SK-N-DZ (cell line): ENCODE measurements at regions not wholly inside any gene's neighbourhood (a gene's known extent, or its start where the extent isn't known, plus 50 kb on each side); places are given as distances from the start of the nearest gene placed in this dataset.
"Not testable (repeated sequence)": the region's sequence is repeated elsewhere in the genome, so short reads cannot be mapped to it uniquely, and the experiment has no call there.

Experiments used
- DNase-seq: peaks from one replicate; pipeline ENCODE4 v3.0.0-alpha.2; 2015; ENCODE audit warnings: low spot score

DNA sequence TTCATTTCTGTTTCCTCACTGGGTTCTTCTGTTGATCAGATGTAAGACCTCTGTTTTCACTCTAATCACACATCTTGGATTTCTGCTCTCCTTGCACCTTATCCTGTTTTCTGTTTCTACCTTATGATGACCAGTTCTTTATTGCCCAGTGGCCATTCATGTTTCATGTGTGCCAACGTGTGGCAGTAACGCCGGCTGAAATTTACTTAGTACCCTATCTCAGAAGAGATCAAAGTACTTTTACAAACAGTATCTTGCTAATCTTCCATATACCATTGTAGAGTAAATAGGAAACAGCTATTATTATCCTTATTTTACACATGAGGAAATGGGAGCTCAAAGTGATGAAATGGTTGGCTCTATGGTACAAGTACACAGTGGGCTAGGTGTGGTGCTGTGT, 74.0 kb downstream of the GATA3 start:
- DNase-seq = no peak

DNA sequence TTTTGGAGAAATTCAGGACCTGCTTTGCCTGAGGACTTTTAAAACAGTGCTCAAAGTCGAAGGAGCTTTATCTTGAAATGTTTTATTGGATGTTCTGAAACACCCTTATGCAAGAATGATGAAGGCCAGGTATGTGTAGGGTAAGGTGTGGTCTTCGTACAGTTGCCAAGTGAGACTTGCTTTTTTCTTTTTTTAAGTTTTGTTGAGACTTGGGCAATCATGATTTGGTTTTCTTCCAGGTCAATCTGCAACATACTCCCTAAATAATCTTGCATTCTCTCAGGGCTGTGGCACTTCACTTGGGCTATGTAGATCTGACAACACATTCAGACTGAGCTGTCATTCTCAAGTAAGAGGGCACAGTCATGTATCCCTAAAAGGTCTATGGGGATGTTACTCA, 75.0 kb downstream of the GATA3 start:
- DNase-seq = no peak

DNA sequence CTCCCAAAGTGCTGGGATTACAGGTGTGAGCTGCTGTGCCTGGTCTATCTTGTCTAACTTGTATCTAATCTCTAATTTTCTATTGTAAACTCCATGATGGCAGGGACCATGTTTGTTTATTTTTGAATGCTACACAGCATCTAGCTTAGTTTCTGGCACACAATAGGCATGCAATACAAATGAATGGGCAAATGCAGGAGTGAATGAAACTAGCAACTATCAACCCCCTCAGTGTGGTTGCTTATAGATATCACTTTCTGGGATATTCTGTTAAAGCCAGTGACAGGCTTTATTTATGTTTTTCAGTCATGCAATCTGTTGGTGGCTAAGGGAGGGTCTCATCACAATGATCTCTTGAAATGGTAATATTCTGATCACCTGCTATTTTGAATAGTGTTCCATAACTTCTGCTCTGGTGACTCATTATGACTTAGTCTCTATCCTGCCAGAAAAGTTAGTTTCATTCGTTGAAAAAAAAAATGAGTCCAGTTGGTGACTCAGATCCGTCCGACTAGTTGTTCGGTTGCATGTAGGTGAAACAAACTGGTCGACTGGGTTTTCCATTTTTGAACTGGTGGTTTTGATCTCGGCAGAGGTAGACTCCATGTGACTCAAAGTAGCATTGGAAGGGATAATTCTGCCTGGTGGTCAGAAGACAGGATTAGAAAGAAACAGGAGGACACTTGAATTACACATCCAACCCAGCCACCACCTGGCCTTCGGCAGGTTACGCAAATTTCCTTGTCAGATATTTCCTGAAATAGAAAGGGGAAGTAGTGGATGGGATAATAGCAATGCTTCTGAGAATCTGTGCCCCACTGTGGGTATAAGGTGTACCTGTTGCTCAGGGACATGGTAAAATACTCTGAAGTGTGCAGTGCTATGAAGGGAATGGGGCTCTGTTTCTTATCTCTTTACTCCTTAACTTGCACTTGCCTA, 76.8 kb downstream of the GATA3 start:
- no peak for DNase-seq

DNA sequence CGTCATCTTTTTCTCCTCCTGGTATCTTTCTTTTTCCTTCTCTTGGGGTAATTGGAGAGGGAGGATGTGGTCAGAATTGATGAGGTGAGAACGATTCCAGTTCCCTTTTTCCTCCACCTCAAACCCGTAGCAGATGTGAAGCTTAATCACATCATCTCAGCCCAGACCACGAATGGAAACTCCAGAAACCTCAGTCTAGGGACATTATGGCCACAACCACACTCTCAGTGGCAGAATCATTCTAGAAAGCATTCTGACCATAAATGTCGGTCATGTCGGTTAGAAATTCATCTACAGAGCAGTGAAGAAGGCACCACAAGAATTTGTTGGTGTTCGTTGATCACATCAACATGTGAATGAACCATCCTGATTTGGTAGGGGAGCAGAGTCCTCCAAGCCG, 78.7 kb downstream of the GATA3 start:
- no peak for DNase-seq

DNA sequence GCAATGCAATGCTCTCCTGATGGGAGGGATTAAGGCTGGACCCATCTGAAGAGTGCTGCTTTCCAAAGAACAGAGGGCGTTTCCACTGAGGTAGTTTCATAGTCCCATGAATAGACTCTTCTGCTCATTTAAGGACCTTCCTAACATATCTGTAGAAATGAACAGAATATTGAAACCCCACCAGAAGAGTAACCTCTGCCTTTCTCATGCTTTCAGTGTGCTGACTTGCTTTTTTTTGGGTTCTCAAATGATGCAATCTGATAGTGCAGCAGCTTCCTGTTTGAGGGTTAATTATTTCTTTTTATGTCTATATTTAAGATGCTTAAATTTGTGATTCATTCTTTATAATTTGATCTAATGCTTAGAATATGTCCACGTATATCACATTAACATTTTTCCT, 82.2 kb downstream of the GATA3 start:
- no peak for DNase-seq

DNA sequence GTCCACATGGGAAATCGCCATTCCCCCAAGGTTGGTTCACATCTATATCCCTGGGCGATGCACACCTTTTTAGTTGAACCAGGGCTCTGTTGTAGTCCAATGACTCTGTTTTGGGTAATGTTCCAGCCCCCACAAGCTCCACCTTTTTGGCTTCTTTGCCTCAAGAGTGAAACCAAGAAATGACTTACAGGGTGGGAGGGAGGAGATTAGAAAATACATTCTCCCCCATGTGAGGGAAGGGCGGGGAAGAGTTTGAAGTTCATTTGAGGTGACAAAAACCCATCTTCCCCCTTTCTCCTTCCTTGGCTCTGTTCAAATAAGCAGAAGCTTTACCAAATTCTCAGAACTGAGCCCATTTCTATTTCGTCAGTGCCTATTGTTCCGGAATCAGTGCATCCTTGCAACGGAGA, 82.8 kb downstream of the GATA3 start:
- DNase-seq = no peak

DNA sequence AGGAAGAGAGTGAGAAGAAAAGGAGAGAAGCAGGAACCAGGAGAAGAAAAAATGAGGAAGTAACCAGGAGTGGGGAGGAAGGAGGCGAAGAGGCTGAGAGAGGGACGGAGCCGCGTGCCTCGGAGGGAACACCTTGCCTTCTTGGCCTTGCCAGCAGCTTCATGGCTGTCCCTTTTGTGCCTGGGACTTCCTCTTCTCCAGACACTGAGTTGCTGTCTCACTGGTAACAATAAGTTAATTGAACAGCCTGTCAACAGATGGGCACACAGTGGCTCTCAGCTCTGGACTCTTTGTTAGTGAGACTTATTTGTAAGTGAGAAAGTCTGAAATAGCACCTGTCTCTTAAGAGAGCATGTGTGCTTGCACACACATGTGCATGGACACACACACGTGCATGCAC, 83.2 kb downstream of the GATA3 start:
- no peak for DNase-seq

DNA sequence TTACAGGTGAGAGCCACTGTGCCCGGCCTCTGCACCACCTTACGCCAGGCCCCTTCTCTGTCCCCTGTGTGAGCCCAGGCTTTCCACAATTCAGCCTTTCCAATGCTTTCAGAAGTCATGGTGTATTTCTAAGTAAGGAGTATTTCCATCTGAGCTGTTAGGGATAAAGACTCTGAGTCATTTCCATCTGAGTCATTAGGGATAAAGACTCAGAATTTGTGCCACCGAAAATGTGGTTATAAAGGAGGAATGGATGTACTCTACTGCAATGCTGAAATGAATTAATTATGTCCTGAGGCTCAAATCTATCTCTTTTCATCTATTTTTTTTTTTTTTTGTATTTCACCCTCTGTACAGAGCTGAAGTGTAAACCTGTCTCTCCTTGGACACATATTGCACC, 84.0 kb downstream of the GATA3 start:
- DNase-seq = no peak

DNA sequence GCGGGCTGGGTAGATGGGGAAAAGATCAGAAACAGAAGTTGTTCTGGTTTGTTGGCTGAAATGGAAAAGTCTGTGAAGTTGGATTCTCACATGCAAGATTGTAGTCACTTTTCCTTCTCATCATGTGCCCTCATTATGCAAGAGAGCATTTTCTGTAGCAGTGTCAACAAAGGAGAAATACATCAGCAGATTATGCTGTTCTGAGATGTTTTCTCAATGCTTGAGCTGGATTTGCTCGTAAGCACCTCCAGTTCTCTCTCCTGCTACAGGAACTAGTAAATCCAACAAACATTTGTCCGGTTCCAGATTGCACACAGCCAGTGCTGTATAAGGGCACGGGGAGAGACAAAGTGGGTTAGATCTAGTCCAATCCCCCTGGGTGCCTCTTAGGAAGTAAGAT, 90.0 kb downstream of the GATA3 start:
- DNase-seq = no peak

DNA sequence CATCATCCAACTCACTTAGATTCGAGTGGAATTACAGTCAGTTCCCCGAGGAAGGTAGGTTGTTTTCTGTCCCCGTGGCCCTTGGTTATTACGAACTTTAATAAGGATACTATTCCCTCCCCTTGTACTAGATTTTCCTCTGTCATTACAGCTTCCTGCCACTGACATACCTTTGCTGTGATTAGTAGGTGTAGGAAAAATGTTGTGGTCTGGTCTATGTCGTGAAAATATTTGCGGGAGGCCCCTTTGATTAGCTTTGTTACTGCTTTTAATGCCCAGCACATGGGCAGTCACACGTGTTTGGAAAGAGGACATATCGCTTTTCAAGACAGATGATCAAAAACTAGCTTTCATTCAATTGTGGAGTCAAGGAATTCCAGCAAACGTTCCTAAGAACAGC, 92.2 kb downstream of the GATA3 start:
- no peak for DNase-seq

DNA sequence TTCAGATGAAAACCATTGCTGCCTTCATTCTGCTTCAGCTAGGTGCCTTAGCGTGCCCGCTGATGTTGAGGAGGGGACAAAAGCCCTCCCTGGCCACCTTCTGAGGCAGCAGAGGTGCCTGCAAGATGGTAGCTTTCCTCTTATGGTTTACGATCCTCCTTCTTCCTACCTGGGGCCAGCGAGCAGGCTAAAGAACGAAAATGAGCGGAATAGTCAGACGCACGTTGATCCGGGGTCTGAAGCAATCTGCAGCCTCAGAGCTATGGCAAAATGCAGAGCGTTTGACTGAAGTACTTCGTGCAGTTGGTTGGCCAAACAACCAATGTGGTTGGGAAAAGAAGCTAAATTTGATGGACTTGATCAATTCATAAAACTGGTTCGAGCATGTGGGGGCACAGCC, 95.5 kb downstream of the GATA3 start:
- DNase-seq = no peak

DNA sequence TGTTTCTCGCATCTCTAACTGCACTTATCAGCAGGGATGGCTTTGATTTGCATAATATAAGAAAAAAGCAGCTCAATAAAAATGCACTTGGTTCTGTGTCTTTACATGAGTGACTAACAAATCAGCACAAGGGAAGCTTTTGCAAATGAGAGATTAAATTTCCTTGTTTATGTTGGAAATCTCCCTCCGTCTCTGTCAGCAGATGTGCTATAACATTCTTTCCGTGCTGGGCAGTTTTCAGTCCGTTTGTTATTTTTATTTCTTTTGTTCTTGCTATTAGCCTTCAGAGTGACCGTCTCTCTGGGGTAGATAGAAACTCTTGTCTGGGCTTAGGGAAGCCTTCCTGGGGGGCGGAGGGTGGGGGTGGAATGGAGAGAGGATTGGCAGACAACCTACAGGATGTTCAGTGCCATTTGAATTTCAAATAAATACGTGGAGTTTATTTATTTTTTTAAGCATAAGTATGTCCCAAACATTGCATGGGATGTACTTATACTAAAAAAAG, 96.0 kb downstream of the GATA3 start:
- DNase-seq = no peak

DNA sequence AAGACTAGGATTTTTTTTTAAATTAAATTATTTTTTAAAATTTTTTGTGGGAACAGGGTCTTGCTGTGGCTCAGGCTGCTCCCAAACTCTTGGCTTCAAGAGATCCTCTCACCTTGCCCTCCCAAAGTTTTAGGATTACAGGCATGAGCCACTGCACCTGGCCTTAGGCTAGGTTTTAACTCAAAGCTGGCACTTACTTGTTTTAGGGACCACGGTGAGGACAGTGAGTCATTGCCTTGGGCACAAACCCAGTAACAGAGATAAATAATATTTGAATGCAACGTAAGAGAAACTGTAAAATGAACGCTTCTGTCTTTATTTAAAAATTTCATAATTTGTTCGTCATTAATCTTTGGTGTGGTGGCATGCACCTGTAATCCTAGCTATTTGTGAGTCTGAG, 96.6 kb downstream of the GATA3 start:
- no peak for DNase-seq

DNA sequence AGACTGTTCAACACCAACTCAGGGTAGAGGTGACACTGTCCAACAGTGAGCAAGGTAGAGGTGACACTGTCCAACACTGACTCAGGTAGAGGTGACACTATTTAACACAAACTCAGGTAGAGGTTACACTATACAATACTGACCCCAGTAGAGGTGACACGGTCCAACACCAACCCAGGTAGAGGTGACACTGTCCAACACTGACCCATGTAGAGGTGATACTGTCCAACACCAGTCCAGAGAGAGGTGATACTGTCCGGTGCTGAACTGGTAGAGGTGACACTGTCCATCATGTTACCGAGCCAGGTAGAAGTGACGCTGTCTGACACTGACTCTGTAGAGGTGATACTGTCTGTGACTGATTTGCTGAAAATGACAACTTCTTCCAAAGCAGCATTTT, 102.4 kb downstream of the GATA3 start:
- DNase-seq = no peak

DNA sequence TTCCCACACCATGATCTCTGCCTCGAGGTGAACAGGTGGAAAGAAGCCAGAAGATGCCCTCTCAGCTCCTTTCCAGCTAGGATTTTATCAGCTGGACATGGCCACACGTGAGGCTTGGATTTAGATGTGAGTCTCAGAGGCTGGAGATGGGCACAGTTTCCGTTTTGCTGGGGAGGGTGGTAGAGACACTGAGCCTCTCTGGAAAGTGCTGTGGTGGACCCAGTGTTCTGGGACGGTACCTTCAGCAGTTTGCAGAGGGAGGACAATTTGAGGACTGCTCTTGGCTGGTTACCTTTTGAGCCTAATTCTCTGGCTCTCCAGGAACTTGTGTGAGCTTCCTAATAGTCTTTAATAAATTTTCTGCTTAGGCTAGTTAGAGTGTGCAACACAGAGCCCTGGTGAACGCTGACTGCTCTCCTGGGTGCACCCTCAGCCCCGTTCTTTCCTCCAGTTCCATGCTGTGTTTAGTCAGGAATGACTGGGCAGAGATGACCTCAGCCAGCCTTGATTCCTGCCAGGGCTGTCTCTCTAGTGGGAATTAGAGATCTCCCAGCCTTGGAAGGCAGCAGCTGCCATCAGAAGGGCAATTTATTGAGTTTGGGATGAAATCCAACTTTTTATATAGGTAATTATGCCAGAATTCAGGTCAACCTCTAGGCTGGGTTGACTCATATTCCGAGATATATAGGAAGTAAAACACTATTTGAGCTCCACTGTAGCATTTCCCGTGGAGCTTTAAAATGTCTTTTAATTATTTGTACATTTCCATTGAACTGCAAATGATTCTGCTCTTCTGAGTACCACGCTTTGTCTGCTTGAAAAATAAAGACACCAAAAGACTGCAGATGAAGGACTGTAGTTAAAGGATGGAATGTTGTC, 103.9 kb downstream of the GATA3 start:
- no peak for DNase-seq

DNA sequence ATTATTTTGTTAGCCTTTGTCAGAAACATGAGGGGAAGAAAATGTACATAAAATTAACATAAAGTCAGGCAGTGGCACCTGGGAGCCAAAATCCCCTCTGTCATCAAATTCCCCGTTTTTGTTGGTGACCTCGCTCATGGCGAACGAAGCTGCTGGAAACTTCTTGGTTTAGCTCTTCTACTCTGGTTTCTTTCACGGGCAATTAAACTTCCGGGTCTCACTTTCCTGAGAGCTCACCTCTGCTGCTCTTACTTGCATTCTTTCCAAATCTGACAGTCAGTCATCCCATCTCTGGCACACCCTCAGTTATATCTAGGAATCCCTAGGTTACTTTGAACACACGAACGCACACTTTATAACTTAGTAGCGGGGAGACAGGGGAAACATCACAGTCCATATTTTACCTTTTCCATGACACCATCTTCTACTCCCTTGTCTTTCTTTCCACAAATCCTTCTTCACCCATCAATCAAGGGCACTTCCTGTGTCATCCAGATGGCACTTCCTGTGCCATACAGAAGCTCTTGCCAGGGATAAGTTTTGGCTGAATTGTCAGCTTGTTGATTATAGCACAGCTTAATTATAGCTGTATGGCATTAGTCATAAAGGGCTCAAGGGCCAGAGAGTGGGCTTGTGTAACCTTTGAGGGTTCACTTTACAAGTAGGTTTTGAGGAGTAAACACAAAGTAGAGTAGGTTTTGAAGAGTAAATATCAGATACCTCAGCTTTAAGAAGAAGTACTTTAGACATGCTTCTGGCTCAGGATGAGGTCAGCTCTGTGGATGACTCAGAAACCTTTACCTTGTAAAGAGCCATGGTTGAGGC, 105.1 kb downstream of the GATA3 start:
- DNase-seq = no peak

DNA sequence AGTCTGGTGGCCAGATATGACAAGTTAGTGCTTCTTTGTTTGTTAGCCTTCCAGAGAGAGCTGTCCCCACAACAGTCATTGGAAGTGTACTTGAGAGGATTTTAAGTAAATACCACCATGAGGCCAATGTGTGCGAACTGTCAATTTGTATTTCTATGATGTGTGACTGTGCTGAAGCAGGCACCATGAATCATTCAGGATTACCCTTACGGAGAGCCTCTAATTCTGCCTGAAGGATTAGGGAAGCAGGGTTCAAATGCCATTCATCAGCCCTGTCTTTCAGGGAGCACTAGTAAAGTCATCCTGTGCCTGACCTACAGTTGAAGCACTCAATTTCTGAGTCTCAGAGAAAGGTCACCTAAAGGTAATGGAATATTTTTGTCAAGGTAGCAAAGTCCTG, 109.3 kb downstream of the GATA3 start:
- DNase-seq = no peak

DNA sequence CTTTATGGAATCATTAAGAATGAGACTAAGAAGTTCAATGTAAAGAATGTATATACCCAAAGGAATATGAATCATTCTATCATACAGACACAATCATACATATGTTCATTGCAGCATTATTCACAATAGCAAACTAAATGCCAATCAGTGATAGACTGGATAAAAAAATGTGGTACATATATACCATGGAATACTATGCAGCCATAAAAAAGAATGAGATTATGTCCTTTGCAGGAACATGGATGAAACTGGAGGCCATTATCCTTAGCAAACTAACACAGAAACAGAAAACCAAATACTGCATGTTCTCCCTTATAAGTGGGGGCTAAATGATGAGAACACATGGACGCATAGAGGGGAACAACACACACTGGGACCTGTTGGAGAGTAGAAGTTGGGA, 110.2 kb downstream of the GATA3 start:
- not testable (repeated sequence) for DNase-seq

DNA sequence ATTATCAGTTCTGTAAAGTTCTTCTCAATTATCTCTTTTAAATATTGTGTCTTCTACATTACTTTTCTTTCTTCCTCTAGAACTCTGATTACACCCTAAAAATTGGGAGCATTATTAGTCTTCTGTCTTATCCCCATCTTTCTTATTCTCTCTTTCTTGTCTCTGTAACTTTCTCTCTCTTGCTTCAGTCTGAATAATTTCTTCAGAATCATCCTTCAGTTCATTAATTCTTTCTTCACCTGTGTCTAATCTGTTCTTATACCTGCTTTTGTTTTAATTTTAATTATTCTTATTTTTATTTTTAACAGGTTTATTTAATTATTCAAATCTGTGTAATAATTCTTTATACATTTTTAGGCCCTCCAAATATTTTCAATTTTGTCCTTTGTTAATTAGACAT, 114.3 kb downstream of the GATA3 start:
- no peak for DNase-seq

DNA sequence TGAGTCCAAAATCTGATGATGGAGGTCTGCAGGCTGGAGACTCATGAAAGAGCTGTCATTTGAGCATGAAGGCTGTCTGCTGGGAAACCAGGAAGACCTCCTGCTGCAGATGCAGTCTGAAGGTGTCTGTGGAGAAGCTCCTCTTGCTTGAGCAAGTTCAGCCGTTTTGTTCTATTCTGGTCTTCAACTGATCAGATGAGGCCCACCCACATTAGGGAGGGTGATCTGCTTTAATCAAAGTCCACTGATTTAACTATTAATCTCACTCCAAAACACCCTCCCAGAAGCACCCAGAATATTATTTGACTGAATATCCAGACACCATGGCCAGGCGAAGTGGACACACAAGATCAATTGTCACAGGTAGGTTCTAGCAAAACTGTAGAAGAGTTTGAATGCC, 116.5 kb downstream of the GATA3 start:
- no peak for DNase-seq

DNA sequence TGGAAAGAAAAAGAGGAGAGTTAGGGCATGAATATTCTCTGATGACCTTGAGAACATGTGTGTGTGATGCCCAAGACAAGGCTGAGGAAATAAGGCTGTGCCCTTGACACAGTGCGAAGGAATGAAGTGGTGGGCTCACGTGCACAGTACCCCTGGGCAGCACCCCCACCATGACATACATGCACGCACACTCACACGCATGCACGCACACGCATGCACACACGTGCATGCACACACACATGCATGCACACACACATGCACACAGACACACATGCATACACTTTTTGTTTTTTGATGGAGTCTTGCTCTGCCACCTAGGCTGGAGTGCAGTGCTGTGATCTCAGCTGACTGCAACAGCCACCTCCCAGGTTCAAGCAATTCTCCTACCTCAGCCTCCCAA, 118.1 kb downstream of the GATA3 start:
- DNase-seq = no peak
